Keratinocyte (primary cell): ENCODE measurements at regions not wholly inside any gene's neighbourhood (a gene's known extent, or its start where the extent isn't known, plus 50 kb on each side); places are given as distances from the start of the nearest gene placed in this dataset.

Experiments used
- EZH2 ChIP-seq: IDR thresholded peaks from one replicate; pipeline ENCODE4 v1.6.1; 2012; ENCODE audit warnings: inconsistent platforms, mild to moderate bottlenecking, low read length, moderate library complexity
- TF ChIP-seq, protein P1 (sequence below), 3 experiments: IDR thresholded peaks in 1 of 3; conservative IDR thresholded peaks in 1 of 3; optimal IDR thresholded peaks in 1 of 3; 2 replicates in 2 of 3; 3 replicates in 1 of 3; pipeline versions ENCODE3 to v1.5.1; 2011; ENCODE audit warnings: low read length in 3 of 3, mild to moderate bottlenecking in 3 of 3, moderate library complexity in 2 of 3, control low read depth in 1 of 3, inconsistent platforms in 1 of 3; ENCODE audit not compliant: insufficient read depth in 2 of 3; ENCODE audit errors: extremely low read depth in 1 of 3

GRCh38 chr20:10954137-10954840, 280.5 kb upstream of the JAG1 start:
- TF ChIP-seq, protein P1, sequence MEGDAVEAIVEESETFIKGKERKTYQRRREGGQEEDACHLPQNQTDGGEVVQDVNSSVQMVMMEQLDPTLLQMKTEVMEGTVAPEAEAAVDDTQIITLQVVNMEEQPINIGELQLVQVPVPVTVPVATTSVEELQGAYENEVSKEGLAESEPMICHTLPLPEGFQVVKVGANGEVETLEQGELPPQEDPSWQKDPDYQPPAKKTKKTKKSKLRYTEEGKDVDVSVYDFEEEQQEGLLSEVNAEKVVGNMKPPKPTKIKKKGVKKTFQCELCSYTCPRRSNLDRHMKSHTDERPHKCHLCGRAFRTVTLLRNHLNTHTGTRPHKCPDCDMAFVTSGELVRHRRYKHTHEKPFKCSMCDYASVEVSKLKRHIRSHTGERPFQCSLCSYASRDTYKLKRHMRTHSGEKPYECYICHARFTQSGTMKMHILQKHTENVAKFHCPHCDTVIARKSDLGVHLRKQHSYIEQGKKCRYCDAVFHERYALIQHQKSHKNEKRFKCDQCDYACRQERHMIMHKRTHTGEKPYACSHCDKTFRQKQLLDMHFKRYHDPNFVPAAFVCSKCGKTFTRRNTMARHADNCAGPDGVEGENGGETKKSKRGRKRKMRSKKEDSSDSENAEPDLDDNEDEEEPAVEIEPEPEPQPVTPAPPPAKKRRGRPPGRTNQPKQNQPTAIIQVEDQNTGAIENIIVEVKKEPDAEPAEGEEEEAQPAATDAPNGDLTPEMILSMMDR (optimal IDR thresholded peaks at IDR 0.05 in 1 of 3, IDR thresholded peaks at IDR 0.05 in 1 of 3, conservative IDR thresholded peaks at IDR 0.05 in 1 of 3; ENCODE audit: extremely low read depth in 1 of 3, insufficient read depth in 2 of 3, low read length in 3 of 3), result no peak
- no peak for TF ChIP-seq EZH2
